ENCODE measurements at regions not wholly inside any gene's neighbourhood (a gene's known extent, or its start where the extent isn't known, plus 50 kb on each side); places are given as distances from the start of the nearest gene placed in this dataset.
"Not testable (repeated sequence)": the region's sequence is repeated elsewhere in the genome, so short reads cannot be mapped to it uniquely, and the experiment has no call there.

- no peak for DNase-seq
Measured at GRCh38 chr4:151879705-151880445, 119.1 kb upstream of the GATB start.

GRCh38 chr4:151876381-151876988 lies 115.7 kb upstream of the GATB start:
- no peak for DNase-seq

- no peak for DNase-seq
Measured at GRCh38 chr4:151874328-151874727, 113.5 kb upstream of the GATB start.

- no peak for DNase-seq
Measured at GRCh38 chr4:151866592-151866918, 105.7 kb upstream of the GATB start.

- no peak for DNase-seq
Measured at GRCh38 chr4:151865744-151866591, 105.2 kb upstream of the GATB start.

- no peak for DNase-seq
Measured at GRCh38 chr4:151865312-151865711, 104.5 kb upstream of the GATB start.

GRCh38 chr4:151864068-151864467 lies 103.3 kb upstream of the GATB start:
- no peak for DNase-seq

GRCh38 chr4:151862766-151863165 lies 102.0 kb upstream of the GATB start:
- DNase-seq: no peak

- DNase-seq: no peak
Measured at GRCh38 chr4:151860561-151861093, 99.8 kb upstream of the GATB start.

GRCh38 chr4:151859641-151860040 lies 98.8 kb upstream of the GATB start:
- no peak for DNase-seq

- DNase-seq: no peak
Measured at GRCh38 chr4:151858356-151858755, 97.5 kb upstream of the GATB start.

- no peak for DNase-seq
Measured at GRCh38 chr4:151857368-151857767, 96.6 kb upstream of the GATB start.

- DNase-seq: no peak
Measured at GRCh38 chr4:151855747-151856146, 94.9 kb upstream of the GATB start.

GRCh38 chr4:151854731-151855130 lies 93.9 kb upstream of the GATB start:
- no peak for DNase-seq

- no peak for DNase-seq
Measured at GRCh38 chr4:151853034-151853433, 92.2 kb upstream of the GATB start.

GRCh38 chr4:151852202-151852601 lies 91.4 kb upstream of the GATB start:
- no peak for DNase-seq

- no peak for DNase-seq
Measured at GRCh38 chr4:151851354-151851753, 90.5 kb upstream of the GATB start.

- DNase-seq: no peak
Measured at GRCh38 chr4:151850791-151851213, 90.0 kb upstream of the GATB start.

GRCh38 chr4:151845551-151845950 lies 84.7 kb upstream of the GATB start:
- DNase-seq: not testable (repeated sequence)

GRCh38 chr4:151842430-151843079 lies 81.7 kb upstream of the GATB start:
- DNase-seq: no peak

GRCh38 chr4:151841107-151841506 lies 80.3 kb upstream of the GATB start:
- DNase-seq: no peak

GRCh38 chr4:151835467-151835866 lies 74.7 kb upstream of the GATB start:
- no peak for DNase-seq

- DNase-seq: no peak
Measured at GRCh38 chr4:151833174-151833573, 72.4 kb upstream of the GATB start.

Data from activated T-cell treated with anti-CD3 and anti-CD28 coated beads for 4 hours (primary cell).